SK-N-SH (cell line): ENCODE measurements at regions not wholly inside any gene's neighbourhood (a gene's known extent, or its start where the extent isn't known, plus 50 kb on each side); places are given as distances from the start of the nearest gene placed in this dataset.

Source experiments
- CTCF ChIA-PET: fragments of 300-600, 350-600 bp; formaldehyde crosslinking; extraction: SDS; loops from one replicate; lab custom pipeline; 2021; lab: Yijun Ruan, JAX
- POLR2A ChIA-PET: fragments of 350-600 bp; sonication (Branson Sonifier 250); formaldehyde crosslinking; extraction: SDS; loops from one replicate; lab custom pipeline; 2020; ENCODE audit warnings: antibody characterized with exemption, inconsistent platforms; lab: Yijun Ruan, JAX
- DNase-seq: peaks from one replicate; pipeline ENCODE4 v3.0.0; 2012
- H2AFZ ChIP-seq: fragments of 200-600 bp; sonication (generic); 2 replicates; pipeline ENCODE4 v1.8.1; 2016; ENCODE audit warnings: antibody characterized with exemption, mild to moderate bottlenecking, low read depth
- H3F3A ChIP-seq: fragments of 200-600 bp; sonication (generic); replicated peaks from 2 replicates; pipeline ENCODE3; 2016; ENCODE audit warnings: antibody characterized with exemption, mild to moderate bottlenecking; ENCODE audit not compliant: insufficient read depth
- H3K27ac ChIP-seq, 2 experiments: fragments of 200-500 bp in 1 of 2; fragments of 200-600 bp in 1 of 2; sonication (Bioruptor generic) in 1 of 2; sonication (generic), shearing (Covaris generic) in 1 of 2; 2 replicates each; pipeline versions ENCODE4 v1.5.1 to v1.6.1; 2014 to 2016; ENCODE audit warnings: low read depth in 2 of 2, inconsistent platforms in 1 of 2, low read length in 1 of 2, mild to moderate bottlenecking in 1 of 2, mixed read lengths in 1 of 2
- H3K27me3 ChIP-seq: fragments of 200-600 bp; sonication (generic), shearing (Covaris generic); 2 replicates; pipeline ENCODE4 v1.6.1; 2016; ENCODE audit warnings: mixed run types; ENCODE audit not compliant: insufficient read depth
- H3K36me3 ChIP-seq, 2 experiments: fragments of 200-500 bp in 1 of 2; fragments of 200-600 bp in 1 of 2; sonication (Bioruptor generic) in 1 of 2; sonication (generic) in 1 of 2; replicated peaks in 1 of 2; 2 replicates each; pipeline versions ENCODE3 to v1.5.1; 2014 to 2016; ENCODE audit warnings: low read length in 1 of 2, mild to moderate bottlenecking in 1 of 2; ENCODE audit not compliant: insufficient read depth in 2 of 2, control insufficient read depth in 1 of 2
- H3K4me1 ChIP-seq, 2 experiments: fragments of 200-500 bp in 1 of 2; fragments of 200-600 bp in 1 of 2; sonication (Bioruptor generic) in 1 of 2; sonication (generic), shearing (Covaris generic) in 1 of 2; 2 replicates each; pipeline versions ENCODE4 v1.5.1 to v1.6.1; 2014 to 2016; ENCODE audit warnings: low read depth in 1 of 2, low read length in 1 of 2, mixed run types in 1 of 2; ENCODE audit not compliant: insufficient read depth in 2 of 2, control insufficient read depth in 1 of 2
- H3K4me2 ChIP-seq: fragments of 200-600 bp; sonication (generic), shearing (Covaris generic); 2 replicates; pipeline ENCODE4 v1.6.1; 2017; ENCODE audit warnings: mixed run types
- H3K4me3 ChIP-seq, 2 experiments: fragments of 200-500 bp in 1 of 2; fragments of 200-600 bp in 1 of 2; sonication (Bioruptor generic) in 1 of 2; sonication (generic), shearing (Covaris generic) in 1 of 2; 2 replicates each; pipeline versions ENCODE4 v1.5.1 to v1.8.1; 2014 to 2016; ENCODE audit warnings: low read depth in 2 of 2, inconsistent platforms in 1 of 2, low read length in 1 of 2, mild to moderate bottlenecking in 1 of 2, mixed read lengths in 1 of 2, moderate library complexity in 1 of 2
- H3K79me2 ChIP-seq: fragments of 200-600 bp; sonication (generic); 2 replicates; pipeline ENCODE4 v1.8.1; 2017; ENCODE audit warnings: mild to moderate bottlenecking; ENCODE audit not compliant: insufficient read depth
- H3K9ac ChIP-seq: fragments of 200-600 bp; sonication (generic); 2 replicates; pipeline ENCODE4 v1.6.1; 2017; ENCODE audit warnings: mixed run types
- H3K9me2 ChIP-seq: fragments of 200-600 bp; sonication (generic); 2 replicates; pipeline ENCODE4 v1.6.1; 2017; ENCODE audit warnings: mixed run types
- H3K9me3 ChIP-seq: fragments of 200-600 bp; sonication (generic); 2 replicates; pipeline ENCODE4 v1.6.1; 2017; ENCODE audit warnings: mixed run types, mild to moderate bottlenecking, moderate library complexity
- H4K20me1 ChIP-seq: fragments of 200-600 bp; sonication (generic); 2 replicates; pipeline ENCODE4 v1.6.1; 2017; ENCODE audit warnings: mild to moderate bottlenecking, mixed run types; ENCODE audit not compliant: insufficient read depth
- CHD2 ChIP-seq: fragments of 150-350 bp; IDR thresholded peaks from 2 replicates; pipeline ENCODE4 v1.6.1; 2018; ENCODE audit warnings: low read length; ENCODE audit not compliant: partially characterized antibody
- NRF1 ChIP-seq: IDR thresholded peaks from 2 replicates; pipeline ENCODE4 v1.6.1; 2012; ENCODE audit warnings: low read depth, mild to moderate bottlenecking, low read length
- POLR2AphosphoS5 ChIP-seq: IDR thresholded peaks from 2 replicates; pipeline ENCODE4 v1.6.1; 2012; ENCODE audit warnings: low read depth, low read length
- RAD21 ChIP-seq: IDR thresholded peaks from 2 replicates; pipeline ENCODE4 v1.6.1; 2012; ENCODE audit warnings: mild to moderate bottlenecking, low read length
- REST ChIP-seq: IDR thresholded peaks from 2 replicates; pipeline ENCODE4 v1.6.1; 2012; ENCODE audit warnings: mild to moderate bottlenecking, low read depth, low read length, moderate library complexity
- RFX5 ChIP-seq: IDR thresholded peaks from 2 replicates; pipeline ENCODE4 v1.6.1; 2012; ENCODE audit warnings: mild to moderate bottlenecking, improper control_type of control experiment, low read length
- RXRA ChIP-seq: IDR thresholded peaks from 2 replicates; pipeline ENCODE4 v1.4.0; 2012; ENCODE audit warnings: low read depth, mild to moderate bottlenecking, borderline replicate concordance
- SIN3A ChIP-seq: IDR thresholded peaks from 2 replicates; pipeline ENCODE4 v1.6.1; 2012; ENCODE audit warnings: low read depth, mild to moderate bottlenecking, low read length, moderate library complexity, borderline replicate concordance
- TEAD4 ChIP-seq: IDR thresholded peaks from 2 replicates; pipeline ENCODE4 v1.4.0; 2012; ENCODE audit warnings: mild to moderate bottlenecking, borderline replicate concordance; ENCODE audit not compliant: insufficient read depth
- USF2 ChIP-seq: fragments of 150-350 bp; IDR thresholded peaks from 2 replicates; pipeline ENCODE4 v1.6.1; 2017; ENCODE audit warnings: antibody characterized with exemption, low read length, low read depth, borderline replicate concordance
- YY1 ChIP-seq: IDR thresholded peaks from 2 replicates; pipeline ENCODE4 v1.4.0; 2012; ENCODE audit warnings: low read depth, mild to moderate bottlenecking
- WGBS: methylation state at CpG from one replicate; pipeline ENCODE4 v1.1.6; 2017; ENCODE audit warnings: low lambda C conversion rate; 5-methylcytosine and 5-hydroxymethylcytosine counted together

GRCh38 chr9:93846349-93846748 lies 108.8 kb downstream of the BARX1 start:
- CTCF ChIA-PET, result interaction anchor here (0.6 kb wide), 1 partner anchor 35 kb away, joined by 5 read pairs; no protein-coding TSS in a partner anchor

GRCh38 chr9:93843396-93843795 lies 111.8 kb downstream of the BARX1 start:
- ChIA-PET CTCF (interaction anchor here (0.7 to 1.2 kb wide), 2 partner anchors 16 to 23 kb away, joined by 3 read pairs; no protein-coding TSS in a partner anchor), POLR2A (no interaction called here)
- WGBS, result 12% methylated on average over 3 of the region's 3 CpGs
- no peak for DNase-seq
- Histone ChIP-seq H3K27me3 (no peaks in the 10 kb centered on the region), H4K20me1 (no peaks in the 10 kb centered on the region), H3K9me2 (no peaks in the 10 kb centered on the region), H3K9me3 (no peaks in the 10 kb centered on the region), H3K9ac (no peak overlapping the region), H3K27ac (no peak overlapping the region), H3K79me2 (no peaks in the 10 kb centered on the region), H2AFZ (no peak overlapping the region), H3K4me2 (no peak overlapping the region), H3K36me3 (no peaks in the 10 kb centered on the region), H3K4me3 (no peak overlapping the region), H3F3A (no peaks in the 10 kb centered on the region), H3K4me1 (no peaks in the 10 kb centered on the region)
- TF ChIP-seq USF2, result no peak
- TF ChIP-seq CHD2, result no peak
- TF ChIP-seq SIN3A, result no peak
- TF ChIP-seq RAD21, result no peak
- no peak for TF ChIP-seq RFX5
- no peak for TF ChIP-seq REST

More at GRCh38 chr9:93846349-93846748, 108.8 kb downstream of the BARX1 start:
- H3F3A ChIP-seq, result no peaks in the 10 kb centered on the region
- no peaks in the 10 kb centered on the region for H3K36me3 ChIP-seq
- H3K27ac ChIP-seq, result no peak overlapping the region
- 10% methylated on average over 3 of the region's 3 CpGs for WGBS
- H3K4me1 ChIP-seq, result no peaks in the 10 kb centered on the region
- H3K27me3 ChIP-seq, result no peaks in the 10 kb centered on the region
- no peaks in the 10 kb centered on the region for H3K9me3 ChIP-seq
- no peaks in the 10 kb centered on the region for H3K79me2 ChIP-seq
- no peak overlapping the region for H3K9ac ChIP-seq
- no peak overlapping the region for H3K4me3 ChIP-seq
- DNase-seq, result no peak
- H4K20me1 ChIP-seq, result no peaks in the 10 kb centered on the region
- H2AFZ ChIP-seq, result no peak overlapping the region
- H3K9me2 ChIP-seq, result no peaks in the 10 kb centered on the region
- TF ChIP-seq CHD2, result no peak
- TF ChIP-seq RXRA, result no peak
- no peak for TF ChIP-seq NRF1
- no peak for TF ChIP-seq POLR2AphosphoS5
- TF ChIP-seq TEAD4, result no peak
- TF ChIP-seq YY1, result no peak
- H3K4me2 ChIP-seq, result no peak overlapping the region
- POLR2A ChIA-PET, result no interaction called here
